ENCODE measurements at regions not wholly inside any gene's neighbourhood (a gene's known extent, or its start where the extent isn't known, plus 50 kb on each side); places are given as distances from the start of the nearest gene placed in this dataset.

DNA sequence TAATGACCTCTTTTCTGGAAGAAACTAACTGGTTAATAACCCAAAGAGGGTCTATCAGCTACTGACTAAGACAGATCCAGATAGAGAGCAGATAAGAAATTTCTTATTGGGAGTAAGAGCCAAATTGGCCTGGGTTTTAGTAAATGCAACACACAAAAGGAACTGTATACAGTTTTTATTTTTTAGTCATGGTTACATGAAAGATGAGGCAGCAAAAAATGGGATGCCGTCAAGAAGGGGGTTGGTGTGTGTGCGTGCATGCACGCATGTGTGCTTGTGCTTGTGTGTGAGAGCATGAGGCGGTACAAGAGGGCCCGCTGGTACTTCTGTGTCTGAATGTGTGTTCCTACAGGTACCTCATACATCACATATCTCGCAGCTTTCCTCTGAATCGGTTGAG, 466.2 kb upstream of the HNRNPA3 start:
- no peak for DNase-seq
- H3K27me3 Mint-ChIP-seq (ENCODE audit: low read depth, poor library complexity): peaks cover 8% of the 10 kb centered on the region
- peaks cover 55% of the 10 kb centered on the region for H3K4me1 Mint-ChIP-seq
- no peak overlapping the region for H3K27ac Mint-ChIP-seq
- no peaks in the 10 kb centered on the region for H3K9me3 Mint-ChIP-seq
- H3K4me3 Mint-ChIP-seq: no peak overlapping the region
- TF ChIP-seq CTCF (IDR thresholded peaks at IDR 0.05): no peak
- H3K36me3 Mint-ChIP-seq (ENCODE audit: low read depth): no peaks in the 10 kb centered on the region

- no peaks in the 10 kb centered on the region for H3K9me3 Mint-ChIP-seq
- peaks cover 8% of the 10 kb centered on the region for H3K27me3 Mint-ChIP-seq (ENCODE audit: low read depth, poor library complexity)
- peaks cover 60% of the 10 kb centered on the region for H3K4me1 Mint-ChIP-seq
Observed at GRCh38 chr2:176747506-176747905, 465.1 kb upstream of the HNRNPA3 start.

DNA sequence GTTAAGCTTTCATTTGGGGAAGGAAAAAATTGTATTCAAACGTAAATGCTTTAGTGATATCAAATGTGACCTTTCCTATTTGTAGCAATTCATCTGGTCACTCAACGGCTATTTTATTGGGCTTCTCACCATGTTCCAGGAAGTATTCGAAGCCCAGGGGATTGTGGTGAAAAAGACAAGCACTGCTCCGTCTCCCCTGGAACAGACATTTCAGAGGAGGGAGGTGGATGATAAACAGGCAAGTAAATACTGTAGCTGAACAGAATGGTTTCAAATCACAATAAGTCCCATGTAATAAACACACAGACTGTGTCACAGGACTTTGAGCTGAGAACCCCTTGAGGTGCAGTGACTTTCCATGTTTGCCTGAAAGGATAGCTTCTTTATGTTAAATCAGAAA, 464.7 kb upstream of the HNRNPA3 start:
- Mint-ChIP-seq H3K4me3 (no peak overlapping the region), H3K9me3 (no peaks in the 10 kb centered on the region), H3K36me3 (ENCODE audit: low read depth) (no peaks in the 10 kb centered on the region), H3K4me1 (peaks cover 60% of the 10 kb centered on the region), H3K27ac (peak overlapping the region; percentile 48), H3K27me3 (ENCODE audit: low read depth, poor library complexity) (peaks cover 6% of the 10 kb centered on the region)
- no peak for DNase-seq
- TF ChIP-seq CTCF (IDR thresholded peaks at IDR 0.05): no peak

More at GRCh38 chr2:176747506-176747905, 465.1 kb upstream of the HNRNPA3 start:
- no peak for TF ChIP-seq CTCF (IDR thresholded peaks at IDR 0.05)
- no peak overlapping the region for H3K27ac Mint-ChIP-seq
- H3K4me3 Mint-ChIP-seq: no peak overlapping the region
- DNase-seq: no peak
- no peaks in the 10 kb centered on the region for H3K36me3 Mint-ChIP-seq (ENCODE audit: low read depth)

DNA sequence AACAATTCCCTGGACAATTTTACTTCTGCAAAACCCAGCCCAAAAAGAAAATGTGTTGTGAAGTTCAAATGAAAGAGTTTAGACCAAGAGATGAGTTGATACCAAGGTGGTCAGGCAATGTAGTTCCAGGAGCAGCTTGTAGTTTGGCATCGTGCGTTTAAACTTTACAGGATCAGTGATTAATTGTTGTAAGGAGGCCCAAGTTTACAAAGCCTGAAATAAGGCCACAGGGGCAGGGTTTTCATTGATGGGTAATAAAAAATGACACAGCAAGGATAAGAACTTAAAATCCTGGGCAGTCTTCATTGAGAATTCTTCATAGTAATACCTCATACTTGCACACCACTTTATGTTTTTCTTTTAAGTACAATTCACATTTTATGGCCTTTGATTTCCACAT, 463.9 kb upstream of the HNRNPA3 start:
- TF ChIP-seq CTCF (IDR thresholded peaks at IDR 0.05): no peak
- H3K9me3 Mint-ChIP-seq: no peaks in the 10 kb centered on the region
- DNase-seq: no peak
- no peak overlapping the region for H3K4me3 Mint-ChIP-seq
- H3K4me1 Mint-ChIP-seq: peaks cover 64% of the 10 kb centered on the region
- peak overlapping the region; percentile 48 for H3K27ac Mint-ChIP-seq
- no peaks in the 10 kb centered on the region for H3K36me3 Mint-ChIP-seq (ENCODE audit: low read depth)
- peaks cover 5% of the 10 kb centered on the region for H3K27me3 Mint-ChIP-seq (ENCODE audit: low read depth, poor library complexity)

DNA sequence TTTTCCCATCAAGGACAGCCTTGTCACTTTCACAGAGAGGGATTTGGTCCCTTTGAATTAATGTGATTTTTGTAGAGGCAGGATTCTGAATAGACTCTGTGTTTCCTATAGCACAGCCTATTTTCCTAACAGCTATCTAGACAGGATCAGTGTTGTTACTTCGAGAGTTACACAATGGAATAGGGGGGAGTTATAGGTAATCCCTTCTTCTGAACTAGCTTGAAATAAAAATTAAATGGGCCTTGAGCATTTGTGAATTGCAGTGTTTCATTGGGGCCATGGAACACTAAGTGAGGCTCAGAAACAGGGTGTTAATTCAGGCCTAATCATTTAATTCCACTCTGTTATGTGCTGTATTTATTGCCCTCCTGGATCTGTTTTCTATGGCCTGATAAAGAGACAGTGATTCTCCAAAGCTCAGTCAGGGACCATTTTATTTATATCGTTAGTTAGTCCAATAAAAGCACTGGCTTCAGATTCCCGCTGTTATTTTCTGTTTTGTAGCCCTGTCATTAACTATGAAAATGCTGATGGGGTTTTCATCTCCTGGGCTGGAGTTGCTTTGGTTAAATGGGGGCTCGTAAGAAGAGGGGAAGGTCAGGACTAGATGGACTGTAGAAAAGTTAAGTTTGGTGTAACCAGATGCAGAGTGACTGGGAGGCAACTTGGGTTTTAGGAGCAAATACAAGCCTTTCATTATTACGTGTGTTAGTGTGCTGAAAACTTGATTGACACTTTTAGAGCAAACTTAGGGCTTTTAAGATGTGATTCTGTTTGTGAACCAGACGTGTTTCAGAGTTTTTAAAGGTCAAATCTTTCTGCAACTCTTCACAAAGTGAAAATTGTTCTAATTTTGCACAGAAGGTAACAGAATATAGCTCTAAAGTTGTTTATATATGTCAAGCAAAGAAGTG, 461.0 kb upstream of the HNRNPA3 start:
- TF ChIP-seq CTCF (IDR thresholded peaks at IDR 0.05): no peak
- Mint-ChIP-seq H3K27ac (no peak overlapping the region), H3K4me1 (peaks cover 53% of the 10 kb centered on the region), H3K9me3 (no peaks in the 10 kb centered on the region), H3K4me3 (no peak overlapping the region), H3K36me3 (ENCODE audit: low read depth) (no peaks in the 10 kb centered on the region), H3K27me3 (ENCODE audit: low read depth, poor library complexity) (peaks cover 5% of the 10 kb centered on the region)
- DNase-seq: no peak

DNA sequence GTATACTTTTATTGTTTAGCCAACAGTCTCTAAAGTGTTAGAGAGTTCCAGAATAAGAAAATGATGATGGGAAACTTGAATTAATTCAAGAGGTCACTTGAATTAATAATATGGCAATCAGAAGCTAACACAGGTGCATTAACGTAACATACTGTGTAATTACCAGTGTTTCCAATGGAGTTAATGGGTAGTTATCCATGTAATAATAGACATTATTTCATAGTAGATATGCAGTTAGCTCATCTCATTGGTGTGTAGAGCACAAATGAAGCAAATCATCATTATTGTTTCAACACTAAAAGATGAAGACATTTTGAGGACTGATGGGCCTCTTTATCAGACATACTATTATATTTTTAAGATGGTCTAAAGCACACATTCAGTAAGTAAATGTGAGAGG, 460.3 kb upstream of the HNRNPA3 start:
- TF ChIP-seq CTCF (IDR thresholded peaks at IDR 0.05): no peak
- no peak overlapping the region for H3K4me3 Mint-ChIP-seq
- H3K4me1 Mint-ChIP-seq: peaks cover 46% of the 10 kb centered on the region
- no peak for DNase-seq
- no peaks in the 10 kb centered on the region for H3K9me3 Mint-ChIP-seq
- H3K27ac Mint-ChIP-seq: no peak overlapping the region
- no peaks in the 10 kb centered on the region for H3K36me3 Mint-ChIP-seq (ENCODE audit: low read depth)
- peaks cover 5% of the 10 kb centered on the region for H3K27me3 Mint-ChIP-seq (ENCODE audit: low read depth, poor library complexity)
